Urinary bladder (tissue), 3 donors: ENCODE measurements at regions not wholly inside any gene's neighbourhood (a gene's known extent, or its start where the extent isn't known, plus 50 kb on each side); places are given as distances from the start of the nearest gene placed in this dataset.
"Not testable (repeated sequence)": the region's sequence is repeated elsewhere in the genome, so short reads cannot be mapped to it uniquely, and the experiment has no call there.

Experiments used
- DNase-seq: peaks from one replicate; pipeline ENCODE4 v3.0.0-alpha.2; 2015; ENCODE audit errors: extremely low spot score
- H3K27ac ChIP-seq: one replicate; pipeline ENCODE4 v1.5.1; 2013; ENCODE audit warnings: low read depth, mild to moderate bottlenecking, moderate library complexity
- H3K36me3 ChIP-seq: one replicate; pipeline ENCODE4 v1.6.1; 2013; ENCODE audit warnings: mild to moderate bottlenecking, moderate library complexity; ENCODE audit not compliant: insufficient read depth
- H3K4me1 ChIP-seq: one replicate; pipeline ENCODE4 v1.6.1; 2013; ENCODE audit warnings: mild to moderate bottlenecking, moderate library complexity; ENCODE audit not compliant: insufficient read depth
- H3K4me3 ChIP-seq: one replicate; pipeline ENCODE4 v1.5.1; 2013; ENCODE audit warnings: low read depth, low read length
- WGBS: extraction: QIAGEN DNeasy Blood & Tissue Kit; methylation state at CpG from one replicate; pipeline ENCODE4 v1.1.7; 2013; 5-methylcytosine and 5-hydroxymethylcytosine counted together
- donor health status: healthy with polysubstance abuse.
- donor health status: healthy.

DNA sequence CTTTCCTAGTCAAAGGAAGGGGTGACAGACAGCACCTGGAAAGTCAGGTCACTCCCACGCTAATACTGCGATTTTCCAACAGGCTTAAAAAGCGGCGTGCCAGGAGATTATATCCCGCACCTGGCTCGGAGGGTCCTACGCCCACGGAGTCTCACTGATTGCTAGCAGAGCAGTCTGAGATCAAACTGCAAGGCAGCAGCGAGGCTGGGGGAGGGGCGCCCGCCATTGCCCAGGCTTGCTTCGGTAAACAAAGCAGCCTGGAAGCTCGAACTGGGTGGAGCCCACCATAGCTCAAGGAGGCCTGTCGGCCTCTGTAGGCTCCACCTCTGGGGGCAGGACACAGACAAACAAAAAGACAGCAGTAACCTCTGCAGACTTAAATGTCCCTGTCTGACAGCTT is 392.6 kb upstream of the LMO3 start:
- not testable (repeated sequence) for H3K4me3 ChIP-seq, DNase-seq, H3K4me1 ChIP-seq, H3K36me3 ChIP-seq, H3K27ac ChIP-seq
- 94% methylated on average over 14 of the region's 14 CpGs for WGBS

GRCh38 chr12:16984484-16984883 is 378.5 kb upstream of the LMO3 start:
- WGBS, result 89% methylated on average over 3 of the region's 3 CpGs
- no peak overlapping the region for H3K27ac ChIP-seq
- H3K36me3 ChIP-seq, result no peaks in the 10 kb centered on the region
- no peak overlapping the region for H3K4me3 ChIP-seq
- no peaks in the 10 kb centered on the region for H3K4me1 ChIP-seq
- no peak for DNase-seq

- H3K36me3 ChIP-seq, result no peaks in the 10 kb centered on the region
- DNase-seq, result no peak
- WGBS, result 87% methylated on average over 5 of the region's 5 CpGs
- no peak overlapping the region for H3K27ac ChIP-seq
- H3K4me1 ChIP-seq, result no peaks in the 10 kb centered on the region
- H3K4me3 ChIP-seq, result no peak overlapping the region
These were observed 367.2 kb upstream of the LMO3 start for GRCh38 chr12:16972923-16973770.

DNA sequence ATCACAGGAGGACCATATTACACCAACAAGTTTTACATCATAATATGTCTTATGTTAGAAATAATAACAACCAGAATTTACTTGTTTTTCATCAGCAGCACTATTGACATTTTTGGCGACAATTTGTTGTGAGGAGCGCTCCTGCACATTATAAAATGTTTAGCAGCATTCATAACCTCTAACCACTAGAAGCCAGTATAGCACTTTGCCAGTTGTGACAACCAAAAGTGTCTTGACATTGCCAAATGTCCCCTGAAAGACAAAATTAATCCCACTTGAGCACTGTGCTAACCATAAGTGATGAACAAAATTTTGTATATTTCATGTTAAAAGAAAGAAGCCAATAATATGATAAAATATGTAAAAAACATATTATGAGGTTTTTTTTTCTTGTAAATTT is 356.9 kb upstream of the LMO3 start:
- H3K36me3 ChIP-seq, result no peaks in the 10 kb centered on the region
- WGBS, result 95% methylated on average over 2 of the region's 2 CpGs
- no peak overlapping the region for H3K27ac ChIP-seq
- DNase-seq, result no peak
- no peak overlapping the region for H3K4me3 ChIP-seq
- H3K4me1 ChIP-seq, result no peaks in the 10 kb centered on the region

GRCh38 chr12:16955083-16955657 is 349.2 kb upstream of the LMO3 start:
- 62% methylated on average over 5 of the region's 5 CpGs for WGBS
- H3K4me3 ChIP-seq, result no peak overlapping the region
- peak; percentile 18 for DNase-seq
- H3K4me1 ChIP-seq, result no peaks in the 10 kb centered on the region
- H3K27ac ChIP-seq, result no peak overlapping the region
- H3K36me3 ChIP-seq, result no peaks in the 10 kb centered on the region

GRCh38 chr12:16949871-16950667 is 344.1 kb upstream of the LMO3 start:
- H3K27ac ChIP-seq, result no peak overlapping the region
- 61% methylated on average over 6 of the region's 6 CpGs for WGBS
- no peak overlapping the region for H3K4me3 ChIP-seq
- no peak for DNase-seq
- no peaks in the 10 kb centered on the region for H3K4me1 ChIP-seq
- no peaks in the 10 kb centered on the region for H3K36me3 ChIP-seq

DNA sequence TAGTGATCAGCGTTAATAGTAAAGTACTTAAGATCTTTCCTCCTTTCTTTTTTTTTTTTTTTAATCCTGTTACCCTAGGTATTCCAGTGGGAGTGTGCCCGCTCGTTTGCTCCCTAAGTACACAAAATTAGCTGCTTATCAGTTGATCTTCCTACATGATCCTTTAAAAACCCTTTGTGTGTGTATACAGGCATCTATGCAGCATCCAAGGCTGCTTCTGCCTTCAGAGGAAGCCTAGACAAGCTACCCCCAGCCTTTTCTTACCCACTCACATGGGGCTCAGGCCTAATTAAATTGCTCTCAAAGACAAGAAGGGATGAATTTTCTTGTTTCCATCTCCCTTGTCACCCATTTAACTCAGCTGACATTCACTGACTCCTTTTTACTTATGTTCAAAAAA is 343.4 kb upstream of the LMO3 start:
- no peak for DNase-seq
- no peak overlapping the region for H3K4me3 ChIP-seq
- no peaks in the 10 kb centered on the region for H3K4me1 ChIP-seq
- no peak overlapping the region for H3K27ac ChIP-seq
- WGBS, result 56% methylated on average over 3 of the region's 3 CpGs
- H3K36me3 ChIP-seq, result no peaks in the 10 kb centered on the region

GRCh38 chr12:16946704-16947103 is 340.7 kb upstream of the LMO3 start:
- no peaks in the 10 kb centered on the region for H3K4me1 ChIP-seq
- H3K36me3 ChIP-seq, result no peaks in the 10 kb centered on the region
- H3K27ac ChIP-seq, result no peak overlapping the region
- DNase-seq, result no peak
- H3K4me3 ChIP-seq, result no peak overlapping the region

DNA sequence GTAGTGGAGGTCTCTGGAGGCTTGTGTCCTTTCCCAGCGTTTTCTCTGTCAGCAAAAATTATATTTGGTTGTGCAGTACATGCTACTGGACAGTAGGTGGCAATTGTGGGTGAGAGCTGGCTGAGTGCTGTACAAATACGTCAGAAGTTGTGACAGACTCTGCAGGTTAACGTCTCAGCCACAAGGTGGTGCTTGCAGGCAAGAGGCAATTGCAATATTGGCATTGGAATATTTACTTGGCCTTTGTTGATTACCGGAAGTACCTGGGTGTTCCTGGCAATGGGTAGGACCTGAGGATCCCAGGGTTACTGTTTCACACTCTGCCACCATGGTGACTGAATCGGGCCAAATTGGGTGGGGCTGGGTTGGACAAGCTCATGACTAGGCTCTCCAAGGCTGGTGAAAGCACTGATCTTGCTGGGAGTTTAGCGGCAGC is 333.9 kb upstream of the LMO3 start:
- no peaks in the 10 kb centered on the region for H3K36me3 ChIP-seq
- DNase-seq, result no peak
- 49% methylated on average over 6 of the region's 6 CpGs for WGBS
- H3K4me1 ChIP-seq, result no peaks in the 10 kb centered on the region
- H3K4me3 ChIP-seq, result no peak overlapping the region
- no peak overlapping the region for H3K27ac ChIP-seq

DNA sequence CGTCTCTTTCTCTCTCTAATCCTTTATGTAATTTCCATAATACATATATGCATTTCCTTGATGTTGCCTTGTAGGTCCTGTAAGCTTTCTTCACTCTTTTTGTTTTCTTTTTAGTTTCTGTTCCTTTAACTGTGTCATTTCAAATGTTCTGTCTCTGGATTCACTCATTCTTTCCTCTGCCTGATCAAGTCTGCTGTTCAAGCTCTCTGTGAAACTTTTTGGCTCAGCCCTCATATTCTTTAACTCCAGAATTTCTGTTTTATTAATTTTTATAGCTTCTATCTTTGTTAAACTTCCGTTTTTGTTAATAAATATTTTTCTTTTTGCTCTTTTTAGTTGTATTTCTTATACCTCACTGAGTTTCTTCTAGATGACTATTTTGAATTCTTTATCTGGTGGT is 321.3 kb upstream of the LMO3 start:
- Histone ChIP-seq H3K27ac (no peak overlapping the region), H3K4me3 (no peak overlapping the region), H3K4me1 (no peaks in the 10 kb centered on the region), H3K36me3 (no peaks in the 10 kb centered on the region)
- no peak for DNase-seq
- 72% methylated on average over 2 of the region's 2 CpGs for WGBS

DNA sequence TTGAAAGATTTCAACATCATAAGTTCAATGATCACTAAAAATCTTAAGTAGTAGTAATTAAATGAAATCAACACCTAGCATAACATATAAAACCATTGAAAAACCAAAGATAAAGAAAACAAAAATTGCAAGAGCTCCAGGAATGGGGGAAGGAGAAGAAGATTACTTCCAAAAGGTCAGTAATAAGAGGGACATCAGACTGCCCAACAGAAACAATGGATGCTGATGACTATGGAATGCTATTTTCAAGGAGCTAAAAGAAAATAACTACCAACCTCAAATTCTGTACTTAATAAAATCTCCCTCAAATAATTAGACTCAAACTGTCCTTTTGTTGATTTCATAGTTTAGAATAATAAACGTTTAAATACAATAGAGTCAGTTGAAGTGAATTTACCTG is 314.5 kb upstream of the LMO3 start:
- Histone ChIP-seq H3K27ac (no peak overlapping the region), H3K4me3 (no peak overlapping the region), H3K36me3 (no peaks in the 10 kb centered on the region), H3K4me1 (no peaks in the 10 kb centered on the region)
- 83% methylated on average over 1 of the region's 1 CpG for WGBS
- no peak for DNase-seq

- Histone ChIP-seq H3K27ac (no peak overlapping the region), H3K4me1 (no peaks in the 10 kb centered on the region), H3K36me3 (no peaks in the 10 kb centered on the region), H3K4me3 (no peak overlapping the region)
- no peak for DNase-seq
These were observed 313.6 kb upstream of the LMO3 start for GRCh38 chr12:16919551-16919950.

GRCh38 chr12:16914853-16915252 is 308.9 kb upstream of the LMO3 start:
- DNase-seq, result no peak
- Histone ChIP-seq H3K36me3 (no peaks in the 10 kb centered on the region), H3K4me3 (no peak overlapping the region), H3K27ac (no peak overlapping the region), H3K4me1 (no peaks in the 10 kb centered on the region)
- WGBS, result 64% methylated on average over 1 of the region's 1 CpG
